ENCODE measurements at regions not wholly inside any gene's neighbourhood (a gene's known extent, or its start where the extent isn't known, plus 50 kb on each side); places are given as distances from the start of the nearest gene placed in this dataset.
A peak's percentile ranks its signal among the peaks of the same experiment; 100 is the strongest.

DNA sequence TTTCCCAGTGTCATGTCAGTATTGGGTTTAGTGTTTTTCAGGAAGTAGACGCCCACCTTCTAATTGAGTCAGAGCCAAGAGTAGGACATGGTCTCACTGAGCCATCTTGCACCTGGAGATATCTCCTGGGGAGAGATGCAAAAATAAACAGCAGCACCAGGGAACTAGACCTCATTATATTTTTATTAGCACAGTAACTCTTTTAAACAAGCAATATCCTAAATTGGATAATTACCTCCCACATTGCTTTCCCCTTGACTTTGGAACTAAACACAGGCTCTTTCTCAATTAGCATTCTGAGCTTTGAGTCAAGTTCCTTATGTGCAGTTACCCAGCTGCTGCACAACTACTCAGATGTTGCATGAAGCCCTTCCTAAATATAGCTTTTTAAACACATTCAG lies 175.4 kb downstream of the IBTK start:
- DNase-seq (ENCODE audit: low read depth, low spot score): no peak

DNA sequence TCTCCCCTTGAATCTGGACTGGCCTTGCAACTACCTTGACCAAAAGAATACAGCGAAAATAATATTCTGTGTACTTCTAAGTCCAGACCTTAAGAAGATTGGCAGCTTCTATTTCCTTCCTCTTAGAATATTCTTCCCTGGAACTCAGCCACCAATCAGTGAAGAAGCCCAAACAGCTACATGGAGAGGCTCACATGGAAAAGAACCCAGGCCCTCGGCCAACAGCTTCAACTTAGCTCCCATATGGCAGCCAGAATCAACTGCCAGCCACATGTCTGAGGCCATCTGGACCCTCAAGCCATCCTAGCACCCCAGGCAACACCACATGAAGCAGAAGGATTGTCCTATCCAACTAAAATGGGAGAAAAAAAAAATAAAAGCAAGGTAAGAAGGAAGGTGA lies 178.8 kb downstream of the IBTK start:
- DNase-seq (ENCODE audit: low read depth, low spot score): no peak

DNA sequence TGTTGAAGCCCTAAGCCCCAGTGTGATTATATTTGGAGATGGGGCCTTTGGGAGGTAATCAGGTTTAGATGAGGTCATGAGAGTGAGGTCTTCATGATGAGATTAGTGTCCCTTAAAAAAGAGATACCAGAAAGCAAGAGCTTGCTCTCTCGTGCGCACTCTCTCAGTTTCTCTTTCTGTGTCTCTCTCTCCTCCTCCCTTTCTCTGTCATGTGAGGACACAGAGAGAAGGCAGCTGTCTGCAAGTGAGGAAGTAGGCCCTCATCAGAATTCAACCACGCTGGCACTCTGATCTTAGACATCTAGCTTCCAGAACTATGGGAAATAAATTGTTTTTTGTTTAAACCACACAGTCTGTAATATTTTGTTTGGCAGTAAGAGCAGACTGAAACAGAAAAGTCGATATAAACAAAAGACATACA lies 180.5 kb downstream of the IBTK start:
- no peak for DNase-seq (ENCODE audit: low read depth, low spot score)

DNA sequence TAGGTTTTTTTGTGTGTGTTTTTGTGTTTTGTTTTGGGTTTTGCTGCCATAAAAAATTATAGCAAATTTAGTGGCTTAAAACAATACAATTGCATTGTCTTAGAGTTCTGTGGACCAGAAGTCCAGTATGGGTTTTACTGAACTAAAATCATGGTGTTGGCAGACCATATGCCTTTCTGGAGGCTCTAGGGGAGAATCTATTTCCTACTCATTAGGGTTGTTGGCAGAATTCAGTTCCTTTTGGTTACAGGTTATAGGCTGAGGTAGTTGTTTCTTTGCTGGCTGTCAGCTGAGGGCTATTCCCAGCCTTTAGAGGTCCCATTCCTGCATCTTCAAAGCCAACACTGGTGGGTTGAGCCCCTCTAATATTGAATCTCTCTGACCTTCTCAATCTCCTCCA lies 181.3 kb downstream of the IBTK start:
- DNase-seq (ENCODE audit: low read depth, low spot score): no peak

DNA sequence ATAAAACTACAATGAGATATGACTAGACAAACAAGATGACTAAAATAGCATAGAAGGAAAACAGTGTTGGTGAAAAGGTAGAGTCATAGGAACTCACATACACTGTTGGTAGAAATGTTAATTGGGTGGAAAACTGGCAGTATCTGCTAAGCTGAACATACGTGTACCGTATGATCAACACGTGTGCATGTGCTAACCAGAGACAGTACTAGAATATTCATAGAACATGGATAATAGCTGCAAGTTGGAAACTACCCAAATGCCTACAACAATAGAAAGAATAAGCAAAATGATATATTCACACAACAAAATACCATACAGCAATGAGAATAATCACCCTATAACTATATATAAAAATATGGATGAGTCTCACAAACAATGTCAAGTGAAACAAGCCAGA lies 184.0 kb downstream of the IBTK start:
- DNase-seq (ENCODE audit: low read depth, low spot score): no peak

DNA sequence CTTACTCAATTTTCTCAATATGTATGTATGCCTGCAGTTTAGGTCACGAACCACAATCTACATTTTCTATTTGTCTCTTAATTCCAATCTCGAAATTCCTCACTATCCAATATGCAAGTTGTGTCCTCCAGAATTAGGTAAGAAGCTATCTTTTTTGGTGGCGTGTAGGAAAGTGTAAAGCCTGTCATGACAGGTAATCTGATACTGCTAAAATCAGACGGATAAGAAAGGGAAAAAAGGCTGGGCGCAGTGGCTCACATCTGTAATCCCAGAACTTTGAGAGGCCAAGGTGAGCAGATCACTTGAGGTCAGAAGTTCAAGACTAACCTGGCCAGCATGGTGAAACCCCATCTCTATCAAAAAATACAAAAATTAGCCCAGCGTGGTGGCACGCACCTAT lies 185.3 kb downstream of the IBTK start:
- no peak for DNase-seq (ENCODE audit: low read depth, low spot score)

DNA sequence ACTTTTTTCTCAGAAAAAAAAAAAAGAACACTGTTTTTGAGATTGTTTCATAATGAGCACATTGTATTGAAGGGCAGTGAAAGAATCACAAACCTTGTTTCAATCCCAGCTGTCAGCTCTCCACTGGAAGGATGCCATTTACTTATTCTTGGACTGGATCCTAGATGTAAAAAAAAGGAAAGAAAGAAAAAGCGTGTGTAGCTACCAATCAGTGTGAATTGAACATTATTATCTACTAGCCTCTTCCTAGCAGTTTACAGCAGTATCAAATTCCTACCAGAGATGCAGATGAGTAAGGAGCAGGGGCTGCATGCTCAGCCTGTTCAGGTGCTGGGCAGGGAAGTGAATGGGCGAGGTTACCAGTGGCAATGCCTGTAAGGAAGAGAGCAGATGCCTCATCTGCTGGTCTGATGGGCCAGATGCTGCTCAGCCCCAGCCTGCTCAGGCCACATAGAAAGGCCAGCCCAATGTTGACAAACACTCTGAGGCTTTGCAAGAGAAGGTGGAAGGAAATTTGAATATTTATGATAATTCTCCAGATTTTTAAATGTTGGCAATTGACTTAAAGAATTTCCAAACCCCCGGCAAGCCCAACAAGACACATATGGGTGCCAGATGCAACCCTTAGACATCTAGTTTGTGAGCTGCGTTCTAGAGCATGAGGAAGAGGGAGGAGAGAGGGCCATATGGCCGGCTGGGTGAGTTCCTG lies 189.5 kb downstream of the IBTK start:
- DNase-seq (ENCODE audit: low read depth, low spot score): peak; percentile 71

DNA sequence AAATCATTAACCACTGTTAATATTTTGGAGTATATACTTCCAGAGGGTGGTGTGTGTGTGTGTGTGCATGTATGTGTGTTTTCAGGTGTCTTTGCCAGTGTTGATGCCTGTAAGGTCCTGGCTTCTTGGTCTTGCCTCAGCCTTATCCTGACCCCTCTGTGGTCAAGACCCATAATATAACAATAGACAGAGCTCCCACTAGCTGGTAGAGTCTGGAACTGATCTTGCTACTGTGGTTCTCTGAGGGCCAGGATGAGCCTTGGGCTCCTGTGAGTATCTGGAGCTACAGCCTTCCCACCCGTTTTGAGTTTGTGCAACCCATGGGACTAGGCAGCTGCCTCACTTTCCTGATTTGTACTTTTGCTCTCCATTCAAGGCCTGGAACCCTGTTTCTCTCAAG lies 191.0 kb downstream of the IBTK start:
- no peak for DNase-seq (ENCODE audit: low read depth, low spot score)

DNA sequence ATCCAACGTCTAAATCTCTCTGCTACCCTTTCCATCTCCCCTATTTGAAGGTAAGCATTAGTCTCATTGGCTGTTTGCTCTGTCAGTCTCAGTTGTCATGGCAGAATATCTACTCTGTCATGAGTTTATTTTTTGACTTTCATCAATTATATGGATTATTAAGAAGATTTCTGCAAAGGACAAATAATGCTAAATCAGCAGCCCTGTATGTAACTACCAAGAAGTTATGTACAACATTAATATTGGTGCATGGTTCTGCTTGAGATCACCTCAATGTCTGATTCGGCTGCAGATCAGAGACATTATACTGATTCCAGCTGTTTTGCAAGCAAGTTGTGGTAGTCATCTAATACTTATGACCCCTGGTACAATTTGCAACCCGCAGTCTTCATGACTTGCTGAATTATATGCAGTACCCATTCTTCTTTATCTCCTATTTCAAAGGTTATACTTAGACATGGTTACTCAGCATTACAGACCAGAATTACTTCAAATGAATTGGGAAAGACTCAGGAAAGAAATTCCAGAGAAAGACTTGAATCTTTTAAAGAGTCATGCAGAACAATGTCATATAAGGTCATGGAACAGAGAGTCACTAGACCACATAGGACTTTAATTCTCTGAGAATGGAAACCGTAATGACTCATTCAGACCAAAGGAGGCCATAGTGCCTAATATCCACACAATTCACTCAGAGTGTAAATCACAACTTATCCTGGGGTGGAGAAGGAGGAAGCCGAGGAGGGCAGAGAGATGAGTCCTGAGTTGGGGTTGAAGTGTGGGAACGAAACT lies 201.4 kb downstream of the IBTK start:
- DNase-seq (ENCODE audit: low read depth, low spot score): peak; percentile 45

DNA sequence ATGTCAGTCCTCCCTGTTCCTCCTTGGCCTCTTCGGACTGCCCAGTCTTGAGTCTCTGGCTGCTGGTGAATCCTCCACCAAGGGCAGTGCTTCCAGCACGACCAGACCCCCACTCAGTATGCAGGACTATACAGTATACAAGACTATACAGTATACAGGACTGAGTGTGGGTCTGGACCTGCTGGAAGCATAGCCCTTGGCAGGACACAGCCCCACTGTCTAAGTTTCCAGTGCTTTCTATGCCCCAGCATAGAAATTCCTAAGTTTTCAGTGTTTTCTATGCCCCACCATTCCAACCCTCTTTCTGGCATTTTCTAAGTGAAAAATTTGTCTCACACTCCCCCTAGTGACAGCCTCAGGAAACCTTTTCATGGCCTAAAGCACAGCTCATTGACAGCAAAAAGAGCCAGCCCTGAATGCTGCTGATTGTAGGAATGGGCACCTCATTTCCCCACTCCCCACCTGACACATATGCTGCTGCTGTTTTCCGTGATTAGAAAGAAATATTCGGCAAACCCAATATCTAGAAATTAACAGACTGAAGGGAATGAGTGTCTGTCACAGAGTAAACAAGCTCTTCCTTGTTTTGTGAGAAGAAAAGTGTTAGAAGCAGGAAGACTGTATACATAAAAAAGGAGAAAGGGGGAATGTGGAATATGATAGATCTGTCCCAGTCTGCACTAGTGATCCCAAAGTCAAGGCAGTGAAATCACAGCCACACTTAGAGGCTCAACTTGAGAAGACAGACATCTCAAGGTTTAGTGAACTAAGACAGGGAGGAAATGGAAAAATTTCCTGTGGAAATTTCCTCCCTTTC lies 206.9 kb downstream of the IBTK start:
- DNase-seq (ENCODE audit: low read depth, low spot score): peak; percentile 85

DNA sequence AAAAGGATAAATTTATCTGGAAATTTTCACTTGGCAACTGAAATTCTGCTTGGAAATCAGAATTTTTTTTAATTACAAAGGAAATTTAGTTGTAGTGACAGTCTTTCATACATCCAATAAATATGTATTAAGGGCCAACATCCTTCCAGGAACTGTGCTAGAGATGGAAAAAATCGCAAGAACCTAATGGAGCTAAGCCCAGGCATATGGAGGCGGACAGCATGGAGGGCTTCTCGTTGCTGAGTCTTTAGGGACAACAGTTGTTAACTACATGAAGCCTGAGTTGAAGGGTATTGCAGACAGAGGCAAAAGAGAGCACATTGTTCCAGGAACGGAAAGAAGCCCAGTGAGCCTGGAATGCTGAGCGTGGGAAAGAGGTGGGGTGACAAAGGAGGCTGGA lies 208.9 kb downstream of the IBTK start:
- no peak for DNase-seq (ENCODE audit: low read depth, low spot score)

DNA sequence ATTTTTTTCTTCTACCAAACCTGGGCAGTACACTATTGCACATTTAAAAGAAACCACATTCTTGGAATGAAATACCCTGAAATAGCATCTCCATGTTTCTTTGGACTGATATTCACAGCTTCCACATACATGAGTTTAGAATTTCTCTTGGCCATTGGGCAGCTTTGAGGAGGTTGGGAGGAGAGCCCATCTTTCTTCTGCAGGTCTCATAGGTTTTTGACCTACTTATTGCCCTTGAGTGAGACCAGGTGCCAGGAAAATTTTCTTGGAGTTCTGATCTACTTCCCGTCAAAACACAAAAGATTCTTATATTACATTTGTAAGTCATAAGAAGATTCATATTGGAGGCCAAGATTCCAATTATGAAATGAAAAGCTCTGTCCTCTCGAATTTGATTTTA lies 212.0 kb downstream of the IBTK start:
- DNase-seq (ENCODE audit: low read depth, low spot score): no peak

DNA sequence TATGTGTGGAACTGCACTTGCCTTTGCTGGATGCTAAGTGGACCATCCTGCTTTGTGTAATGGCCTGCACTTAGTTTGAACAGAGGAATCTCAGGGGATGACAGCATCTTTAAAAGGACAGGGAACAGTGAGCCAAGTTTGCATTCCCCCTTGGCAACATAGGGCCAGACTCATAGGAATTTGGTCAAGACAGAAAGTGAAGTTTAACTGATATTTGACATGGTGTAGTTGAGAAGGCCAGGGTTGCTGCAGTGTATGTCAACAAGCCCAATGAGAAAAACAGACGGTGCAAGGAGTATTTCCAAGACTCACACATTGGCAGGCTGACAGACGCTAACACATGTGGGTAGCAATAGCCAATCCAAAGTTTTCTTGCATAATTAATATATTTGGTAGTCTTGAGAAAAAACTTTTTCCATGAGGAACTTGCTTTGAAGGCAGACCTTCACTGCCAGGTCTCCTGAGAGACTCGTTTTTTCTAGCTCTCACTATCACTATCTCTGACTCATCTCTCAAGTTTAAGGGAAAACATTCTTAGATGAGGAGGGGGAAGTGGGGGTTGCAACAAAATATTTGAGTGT lies 213.8 kb downstream of the IBTK start:
- no peak for DNase-seq (ENCODE audit: low read depth, low spot score)

DNA sequence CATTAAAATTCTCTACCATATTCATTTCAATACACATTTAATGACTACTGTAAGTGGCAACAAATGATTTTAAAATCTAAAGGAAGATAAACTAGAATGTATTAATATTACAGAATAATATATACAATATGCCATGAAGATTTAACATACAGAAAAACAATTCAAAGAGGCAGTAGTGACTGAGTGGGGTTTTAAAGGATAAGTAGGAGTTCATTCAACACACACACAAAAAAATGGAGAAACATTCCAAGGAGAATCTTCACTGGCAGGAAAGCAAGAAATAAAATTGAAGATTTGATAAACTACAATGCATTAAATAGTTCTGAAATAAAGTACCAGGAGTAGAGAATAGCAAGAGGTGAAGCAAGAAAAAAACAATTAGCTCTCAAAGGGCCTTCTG lies 215.1 kb downstream of the IBTK start:
- no peak for DNase-seq (ENCODE audit: low read depth, low spot score)

DNA sequence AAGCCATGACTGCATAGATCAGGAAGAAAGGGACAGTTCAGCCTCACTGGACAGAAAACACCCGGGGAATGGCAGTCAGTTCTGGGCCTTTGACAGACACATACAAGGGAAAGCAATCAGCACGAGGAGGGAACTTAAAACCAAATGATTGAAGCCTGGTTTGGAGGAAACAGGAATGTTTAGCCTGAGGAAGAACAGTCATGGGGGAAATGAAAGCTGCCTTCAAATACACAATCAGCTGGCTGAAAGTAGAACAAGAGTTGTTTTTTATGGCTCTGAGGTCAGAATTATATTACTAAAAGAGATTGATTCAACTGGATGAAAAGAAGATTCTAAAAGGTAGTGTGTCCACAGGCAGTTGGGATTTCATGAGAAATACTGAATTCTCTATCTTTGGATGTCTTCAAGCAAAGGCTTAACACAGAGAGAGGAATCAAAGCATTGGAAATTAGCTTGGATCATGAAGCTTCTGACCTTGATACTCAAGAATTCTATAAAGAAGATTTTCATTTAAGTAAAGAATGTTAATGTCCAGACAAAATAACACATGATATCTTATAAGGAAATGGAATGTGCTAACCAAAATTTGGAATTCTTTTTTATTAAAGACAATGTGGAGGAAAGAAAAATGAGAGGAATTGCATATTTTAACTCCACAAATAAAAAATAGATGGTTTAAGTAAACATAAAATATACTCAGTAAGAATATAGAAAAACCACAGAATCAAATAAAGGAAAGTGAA lies 216.6 kb downstream of the IBTK start:
- peak; percentile 6 for DNase-seq (ENCODE audit: low read depth, low spot score)

DNA sequence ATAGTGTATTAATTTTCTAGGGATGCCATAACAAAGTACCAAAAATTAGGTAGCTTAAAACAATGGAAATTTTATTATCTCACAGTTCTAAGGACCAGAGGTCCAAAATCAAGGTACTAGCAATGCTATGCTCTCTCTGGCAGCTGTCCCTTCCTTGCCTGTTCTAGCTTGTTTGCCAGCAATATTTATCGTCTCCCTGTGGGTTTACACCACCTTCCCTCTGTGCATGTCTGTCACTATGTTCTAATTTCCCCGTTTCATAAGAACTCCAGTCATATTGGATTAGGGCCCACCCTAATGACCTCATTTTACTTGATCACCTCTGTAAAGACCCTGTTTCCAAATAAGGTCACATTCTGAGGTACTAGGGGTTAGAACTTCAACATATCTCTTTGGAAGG lies 217.2 kb downstream of the IBTK start:
- no peak for DNase-seq (ENCODE audit: low read depth, low spot score)

DNA sequence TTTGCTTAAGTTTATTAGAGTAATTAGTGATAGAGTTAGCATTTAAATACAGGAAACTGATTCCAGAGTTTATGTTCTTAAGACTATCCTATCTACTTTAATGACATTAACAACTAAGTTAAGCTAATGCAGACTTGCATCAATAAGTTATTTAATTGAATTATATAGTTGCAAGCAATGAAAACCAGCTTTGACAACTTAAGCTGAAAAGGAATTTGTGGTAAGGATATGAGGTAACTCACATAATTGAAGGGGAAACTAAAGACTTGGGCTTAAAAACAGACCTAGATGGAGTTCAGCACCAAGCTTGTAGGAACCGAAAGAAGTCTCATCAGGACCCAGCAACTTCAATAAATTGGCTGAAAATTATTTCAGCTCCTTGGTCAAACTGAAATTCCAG lies 222.3 kb downstream of the IBTK start:
- peak; percentile 36 for DNase-seq (ENCODE audit: low read depth, low spot score)

DNA sequence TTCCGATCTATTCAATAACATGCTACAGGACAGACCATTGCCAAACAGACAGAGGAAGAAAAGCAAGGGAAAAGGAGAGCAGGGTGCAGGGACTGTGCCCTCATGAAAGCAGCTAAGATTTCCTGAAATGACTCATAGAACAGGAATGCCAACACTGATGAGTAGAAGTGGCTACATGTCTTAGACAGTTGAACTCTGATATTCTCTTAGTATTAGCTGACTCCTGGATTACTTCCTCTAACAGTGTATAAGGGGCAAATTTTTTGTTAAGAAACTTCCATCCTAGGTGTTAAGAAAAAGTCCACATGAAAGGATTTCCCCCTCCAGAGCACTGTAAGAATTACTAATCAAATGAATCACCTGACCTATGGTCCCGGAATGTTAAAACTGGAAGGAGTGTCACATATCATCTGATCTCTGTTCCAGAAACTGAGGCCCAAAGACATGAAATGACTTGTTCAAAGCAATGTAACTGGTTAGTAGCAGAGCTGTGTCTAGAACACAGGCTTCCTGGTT lies 224.9 kb downstream of the IBTK start:
- DNase-seq (ENCODE audit: low read depth, low spot score): peak; percentile 76

DNA sequence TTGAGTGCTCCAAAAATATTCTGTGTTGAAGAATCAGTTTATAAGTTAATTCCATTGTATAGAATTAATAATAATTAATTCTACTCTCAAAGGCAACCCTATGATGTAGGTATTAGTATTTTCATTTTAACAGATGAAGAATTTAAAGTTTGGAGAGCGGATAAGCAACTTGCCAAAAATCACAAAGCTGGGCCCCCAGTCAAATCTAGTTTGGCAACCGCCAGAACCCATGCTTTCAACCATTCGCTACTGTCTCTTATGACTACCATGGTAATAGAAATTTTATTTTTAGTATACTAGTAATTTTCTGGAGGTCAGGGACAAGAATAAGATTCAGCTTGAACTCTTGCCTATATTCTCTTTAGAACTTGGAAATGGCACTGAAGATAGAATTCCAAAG lies 229.8 kb downstream of the IBTK start:
- DNase-seq (ENCODE audit: low read depth, low spot score): no peak

DNA sequence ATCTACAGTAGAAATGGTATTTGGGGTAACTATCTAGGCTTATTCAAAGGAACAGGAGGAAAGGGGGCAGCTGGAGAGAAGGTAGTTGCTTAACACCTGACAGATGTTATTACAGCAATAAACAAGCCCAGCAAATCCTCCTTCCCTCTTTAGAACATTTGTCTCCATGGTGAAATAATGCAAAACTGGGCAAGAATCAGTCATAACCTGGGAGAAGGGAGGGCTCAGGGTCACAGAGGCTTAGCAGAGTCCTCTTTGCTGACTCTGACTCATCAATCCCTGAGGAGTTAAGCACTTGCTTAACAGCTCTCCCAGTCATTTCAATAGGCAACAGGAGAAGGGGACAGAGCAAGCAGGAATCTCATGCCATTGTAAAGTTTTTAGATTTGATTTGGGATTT lies 230.3 kb downstream of the IBTK start:
- peak; percentile 56 for DNase-seq (ENCODE audit: low read depth, low spot score)

DNA sequence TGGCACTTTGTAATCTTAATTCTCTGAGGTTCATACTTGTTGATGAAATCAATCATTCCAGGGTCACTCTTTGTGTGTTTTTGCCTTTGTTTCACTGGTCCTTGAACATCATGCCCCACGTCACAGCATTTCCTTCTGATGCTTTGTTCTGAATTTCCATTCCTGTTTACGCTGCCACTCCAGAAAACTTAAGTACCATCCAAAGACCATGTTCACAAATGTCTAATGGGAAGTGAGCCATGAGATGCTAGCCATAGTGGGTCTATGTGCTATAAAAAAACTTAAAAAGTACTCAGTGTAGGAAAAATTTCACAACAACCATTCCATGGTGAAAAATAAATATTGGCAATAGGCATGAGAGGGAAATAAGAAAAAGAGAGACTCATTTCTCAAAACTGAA lies 232.0 kb downstream of the IBTK start:
- DNase-seq (ENCODE audit: low read depth, low spot score): no peak
